DOHH2 (cell line): ENCODE measurements at regions not wholly inside any gene's neighbourhood (a gene's known extent, or its start where the extent isn't known, plus 50 kb on each side); places are given as distances from the start of the nearest gene placed in this dataset.

Experiments used
- H3F3A ChIP-seq: fragments of 200-600 bp; sonication (generic), shearing (Covaris generic); 2 replicates; pipeline ENCODE4 v1.6.0; 2016; ENCODE audit warnings: antibody characterized with exemption, mild to moderate bottlenecking; ENCODE audit not compliant: control insufficient read depth, insufficient read depth
- H3K27ac ChIP-seq: fragments of 200-600 bp; sonication (generic); 2 replicates; pipeline ENCODE4 v1.5.1; 2014; ENCODE audit warnings: low read depth, mild to moderate bottlenecking, low read length, moderate library complexity
- H3K27me3 ChIP-seq: fragments of 200-600 bp; sonication (generic); 2 replicates; pipeline ENCODE4 v1.6.1; 2014; ENCODE audit warnings: mild to moderate bottlenecking, low read length, mixed read lengths; ENCODE audit not compliant: control insufficient read depth
- H3K36me3 ChIP-seq: fragments of 200-600 bp; sonication (generic); 2 replicates; pipeline ENCODE4 v1.6.1; 2014; ENCODE audit warnings: mild to moderate bottlenecking, low read length, moderate library complexity, mixed read lengths; ENCODE audit not compliant: control insufficient read depth
- H3K4me1 ChIP-seq: fragments of 200-600 bp; sonication (generic); 2 replicates; pipeline ENCODE4 v1.6.1; 2014; ENCODE audit warnings: mild to moderate bottlenecking, low read length, mixed read lengths; ENCODE audit not compliant: control insufficient read depth
- H3K4me2 ChIP-seq: fragments of 200-600 bp; sonication (generic); 2 replicates; pipeline ENCODE4 v1.6.0; 2014; ENCODE audit warnings: mild to moderate bottlenecking, low read length, moderate library complexity
- H3K4me3 ChIP-seq: fragments of 200-600 bp; sonication (generic); 2 replicates; pipeline ENCODE4 v1.5.1; 2014; ENCODE audit warnings: mild to moderate bottlenecking, low read length, mixed read lengths
- H3K79me2 ChIP-seq: fragments of 200-600 bp; sonication (generic); 2 replicates; pipeline ENCODE4 v1.6.1; 2014; ENCODE audit warnings: mild to moderate bottlenecking, low read length, mixed read lengths; ENCODE audit not compliant: control insufficient read depth
- H3K9me2 ChIP-seq: fragments of 200-600 bp; sonication (generic); replicated peaks from 2 replicates; pipeline ENCODE4 v1.6.1; 2014; ENCODE audit warnings: mild to moderate bottlenecking, low read length, mixed read lengths; ENCODE audit not compliant: control insufficient read depth
- H3K9me3 ChIP-seq: fragments of 200-600 bp; sonication (generic); 2 replicates; pipeline ENCODE4 v1.6.1; 2014; ENCODE audit warnings: antibody characterized with exemption, low read length, mixed read lengths; ENCODE audit not compliant: control insufficient read depth, insufficient read depth
- H4K20me1 ChIP-seq: fragments of 200-600 bp; sonication (generic); 2 replicates; pipeline ENCODE4 v1.6.0; 2014; ENCODE audit warnings: low read depth, mild to moderate bottlenecking, antibody characterized with exemption, low read length, moderate library complexity; ENCODE audit not compliant: control insufficient read depth, insufficient read depth
- EZH2phosphoT487 ChIP-seq: fragments of 200-600 bp; sonication (generic); IDR thresholded peaks from 2 replicates; pipeline ENCODE4 v1.6.1; 2017; ENCODE audit warnings: borderline replicate concordance, mild to moderate bottlenecking, antibody characterized with exemption, low read length, moderate library complexity, mixed read lengths
- TF ChIP-seq, protein P1 (sequence below): fragments of 200-600 bp; sonication (generic); IDR thresholded peaks from one replicate; pipeline ENCODE4 v1.5.1; 2014; ENCODE audit warnings: antibody characterized with exemption, mild to moderate bottlenecking, low read depth, low read length; ENCODE audit not compliant: poor library complexity, severe bottlenecking

DNA sequence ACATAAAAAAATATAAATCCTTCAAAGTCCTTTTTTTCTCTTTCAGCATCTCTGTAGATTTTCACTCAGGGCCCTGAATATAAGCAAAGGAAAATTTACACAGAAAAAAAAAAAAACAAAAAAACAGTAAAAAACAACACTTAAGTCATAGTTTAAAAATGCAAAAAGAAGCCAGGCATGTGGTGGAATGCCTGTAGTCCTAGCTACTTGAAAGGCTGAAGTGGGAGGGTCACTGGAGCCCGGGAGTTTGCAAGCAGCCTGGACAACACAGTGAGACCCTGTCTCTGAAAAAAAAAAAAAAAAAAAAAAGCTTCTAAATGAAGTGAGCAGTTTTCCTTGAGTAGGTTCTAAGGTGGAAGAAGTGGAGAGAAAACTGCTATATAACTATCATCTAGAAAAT lies 55.0 kb upstream of the BNC2 start:
- TF ChIP-seq, protein P1, sequence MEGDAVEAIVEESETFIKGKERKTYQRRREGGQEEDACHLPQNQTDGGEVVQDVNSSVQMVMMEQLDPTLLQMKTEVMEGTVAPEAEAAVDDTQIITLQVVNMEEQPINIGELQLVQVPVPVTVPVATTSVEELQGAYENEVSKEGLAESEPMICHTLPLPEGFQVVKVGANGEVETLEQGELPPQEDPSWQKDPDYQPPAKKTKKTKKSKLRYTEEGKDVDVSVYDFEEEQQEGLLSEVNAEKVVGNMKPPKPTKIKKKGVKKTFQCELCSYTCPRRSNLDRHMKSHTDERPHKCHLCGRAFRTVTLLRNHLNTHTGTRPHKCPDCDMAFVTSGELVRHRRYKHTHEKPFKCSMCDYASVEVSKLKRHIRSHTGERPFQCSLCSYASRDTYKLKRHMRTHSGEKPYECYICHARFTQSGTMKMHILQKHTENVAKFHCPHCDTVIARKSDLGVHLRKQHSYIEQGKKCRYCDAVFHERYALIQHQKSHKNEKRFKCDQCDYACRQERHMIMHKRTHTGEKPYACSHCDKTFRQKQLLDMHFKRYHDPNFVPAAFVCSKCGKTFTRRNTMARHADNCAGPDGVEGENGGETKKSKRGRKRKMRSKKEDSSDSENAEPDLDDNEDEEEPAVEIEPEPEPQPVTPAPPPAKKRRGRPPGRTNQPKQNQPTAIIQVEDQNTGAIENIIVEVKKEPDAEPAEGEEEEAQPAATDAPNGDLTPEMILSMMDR: no peak
- TF ChIP-seq EZH2phosphoT487: no peak
- Histone ChIP-seq H3K4me3 (no peak overlapping the region), H3K27ac (no peak overlapping the region), H3K27me3 (no peaks in the 10 kb centered on the region), H3F3A (no peaks in the 10 kb centered on the region), H3K4me2 (no peak overlapping the region), H3K36me3 (no peaks in the 10 kb centered on the region), H3K79me2 (no peaks in the 10 kb centered on the region), H3K9me2 (no peaks in the 10 kb centered on the region), H3K9me3 (no peaks in the 10 kb centered on the region; the same call in 1 of the 2 replicates), H3K4me1 (no peaks in the 10 kb centered on the region), H4K20me1 (no peaks in the 10 kb centered on the region)

DNA sequence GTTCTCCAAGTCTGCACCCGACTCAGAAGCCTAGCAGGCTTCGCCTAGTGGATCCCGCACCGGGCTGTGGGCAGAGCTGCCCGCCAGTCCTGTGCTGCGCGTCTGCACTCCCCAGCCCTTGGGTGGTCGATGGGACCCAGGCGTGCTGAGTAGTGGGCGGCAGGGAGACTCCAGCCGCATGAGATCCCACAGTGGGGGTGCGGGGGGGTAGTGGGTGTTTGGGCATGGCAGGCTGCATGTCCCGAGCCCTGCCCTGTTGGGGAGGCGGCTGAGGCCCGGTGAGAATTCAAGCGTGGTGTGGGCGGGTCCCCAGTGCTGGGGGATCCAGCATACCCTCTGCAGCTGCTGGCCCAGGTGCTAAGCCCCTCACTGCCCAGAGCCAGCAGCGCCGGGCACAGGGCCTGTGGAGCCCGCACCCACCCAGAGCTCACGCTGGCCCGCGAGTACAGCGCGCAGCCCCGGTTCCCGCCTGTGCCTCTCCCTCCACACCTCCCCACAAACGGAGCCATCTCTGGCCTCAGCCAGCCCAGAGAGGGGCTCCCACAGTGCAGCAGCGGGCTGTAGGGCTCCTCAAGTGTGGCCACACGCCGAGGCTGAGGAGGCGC lies 53.9 kb upstream of the BNC2 start:
- H3K27ac ChIP-seq: no peak overlapping the region
- H3K4me3 ChIP-seq: no peak overlapping the region
- TF ChIP-seq, protein P1: no peak
- no peak for TF ChIP-seq EZH2phosphoT487
- H3K36me3 ChIP-seq: no peaks in the 10 kb centered on the region
- no peaks in the 10 kb centered on the region for H3K9me2 ChIP-seq
- no peaks in the 10 kb centered on the region for H3K4me1 ChIP-seq
- H3F3A ChIP-seq: no peaks in the 10 kb centered on the region
- H3K9me3 ChIP-seq: no peaks in the 10 kb centered on the region; the same call in 1 of the 2 replicates
- no peaks in the 10 kb centered on the region for H3K27me3 ChIP-seq
- no peaks in the 10 kb centered on the region for H3K79me2 ChIP-seq
- no peaks in the 10 kb centered on the region for H4K20me1 ChIP-seq
- H3K4me2 ChIP-seq: no peak overlapping the region

DNA sequence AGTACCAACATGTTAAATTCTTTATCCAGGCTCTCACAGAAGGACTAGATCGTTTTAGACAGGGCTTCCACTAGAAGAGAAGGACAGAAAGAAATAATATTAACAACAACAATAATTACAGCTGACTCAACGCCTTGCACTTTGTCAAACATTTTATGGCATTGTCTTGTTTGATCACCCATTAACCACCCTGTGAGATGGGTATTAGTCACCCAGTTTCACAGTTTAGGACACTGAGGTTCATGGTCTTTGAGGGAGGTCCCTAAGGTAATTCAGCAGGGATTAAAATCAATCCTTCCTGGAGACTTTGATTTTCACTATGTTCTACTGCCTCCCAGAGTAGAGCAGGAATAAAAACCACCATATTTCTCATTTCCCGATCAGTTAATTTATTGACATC lies 51.4 kb upstream of the BNC2 start:
- no peak overlapping the region for H3K4me2 ChIP-seq
- no peaks in the 10 kb centered on the region for H3K36me3 ChIP-seq
- no peaks in the 10 kb centered on the region for H3F3A ChIP-seq
- H3K27ac ChIP-seq: no peak overlapping the region
- TF ChIP-seq, protein P1: no peak
- no peak for TF ChIP-seq EZH2phosphoT487
- no peaks in the 10 kb centered on the region for H3K9me2 ChIP-seq
- no peaks in the 10 kb centered on the region for H3K4me1 ChIP-seq
- H3K79me2 ChIP-seq: no peaks in the 10 kb centered on the region
- no peaks in the 10 kb centered on the region for H4K20me1 ChIP-seq
- peaks cover 3% of the 10 kb centered on the region; the same call in 1 of the 2 replicates for H3K9me3 ChIP-seq
- H3K4me3 ChIP-seq: no peak overlapping the region
- no peaks in the 10 kb centered on the region for H3K27me3 ChIP-seq
